GM12878 (cell line): ENCODE measurements at regions not wholly inside any gene's neighbourhood (a gene's known extent, or its start where the extent isn't known, plus 50 kb on each side); places are given as distances from the start of the nearest gene placed in this dataset.

Experiments
- ATAC-seq: fragments of 200-7000 bp; cut with Tn5 transposase; 3 replicates; pipeline ENCODE4 v1.9.1; 2020; ENCODE audit warnings: mild to moderate bottlenecking, moderate library complexity
- BruUV-seq: library from RNA; stranded (reverse); fragments of 400-500 nt; replicated peaks from 2 replicates; lab custom pipeline; 2021; lab: Mats Ljungman, UMichigan
- CTCF ChIA-PET: fragments of 300-600 bp; sonication (Branson Sonifier 250); formaldehyde crosslinking; extraction: SDS; loops from one replicate; lab custom pipeline; 2021; ENCODE audit warnings: inconsistent platforms; lab: Yijun Ruan, JAX
- POLR2A ChIA-PET: fragments of 350-600 bp; formaldehyde crosslinking; extraction: SDS; loops from one replicate; lab custom pipeline; 2021; ENCODE audit warnings: inconsistent platforms; lab: Charles Lee
- RAD21 ChIA-PET: fragments of 300-600 bp; sonication (Branson Sonifier 250); formaldehyde crosslinking; loops from one replicate; lab custom pipeline; 2023; ENCODE audit warnings: antibody characterized with exemption; ENCODE audit not compliant: unreplicated experiment; lab: Charles Lee
- SMC1A ChIA-PET: fragments of 300-600 bp; sonication (Branson Sonifier 250); formaldehyde crosslinking; loops from one replicate; lab custom pipeline; 2023; ENCODE audit not compliant: unreplicated experiment, uncharacterized antibody; lab: Charles Lee
- DNase-seq: peaks from one replicate; pipeline ENCODE4 v3.0.0-alpha.2; 2011; ENCODE audit warnings: low read depth, low spot score
- FAIRE-seq: peaks from 3 replicates; lab custom pipeline; 2011; peaks lifted over from hg19 to GRCh38; lab: Jason Lieb, UNC
- H2AFZ ChIP-seq: 2 replicates; pipeline ENCODE4 v1.6.0; 2011; ENCODE audit warnings: low read depth, low read length, control low read depth; ENCODE audit not compliant: control insufficient read depth
- H3K27ac ChIP-seq: 2 replicates; pipeline ENCODE4 v1.5.1; 2011; ENCODE audit warnings: control low read depth; ENCODE audit not compliant: control insufficient read depth, insufficient read depth
- H3K27me3 ChIP-seq, 2 experiments: replicated peaks in 1 of 2; 2 replicates each; pipeline versions ENCODE4 v1.6.0 to v1.6.1; 2011; ENCODE audit warnings: low read length in 1 of 2; ENCODE audit not compliant: control insufficient read depth in 2 of 2, insufficient read depth in 2 of 2
- H3K36me3 ChIP-seq, 2 experiments: 2 replicates each; pipeline ENCODE4 v1.5.1; 2011; ENCODE audit warnings: low read length in 1 of 2; ENCODE audit not compliant: control insufficient read depth in 2 of 2, insufficient read depth in 2 of 2
- H3K4me1 ChIP-seq: 2 replicates; pipeline ENCODE4 v1.6.1; 2011; ENCODE audit warnings: mild to moderate bottlenecking, low read length, moderate library complexity, mixed read lengths; ENCODE audit not compliant: control insufficient read depth, insufficient read depth
- H3K4me2 ChIP-seq: 2 replicates; pipeline ENCODE4 v1.6.0; 2011; ENCODE audit warnings: control low read depth; ENCODE audit not compliant: control insufficient read depth, insufficient read depth
- H3K4me3 ChIP-seq: fragments of 200-600 bp; sonication (generic); 2 replicates; pipeline ENCODE4 v1.5.1; 2016
- H3K79me2 ChIP-seq: 2 replicates; pipeline ENCODE4 v1.6.0; 2011; ENCODE audit warnings: low read length; ENCODE audit not compliant: control insufficient read depth, insufficient read depth
- H3K9ac ChIP-seq: 2 replicates; pipeline ENCODE4 v1.8.0; 2011; ENCODE audit warnings: low read length, control low read depth, mixed read lengths; ENCODE audit not compliant: control insufficient read depth, insufficient read depth
- H3K9me3 ChIP-seq: replicated peaks from 3 replicates; pipeline ENCODE4 v1.5.1; 2011; ENCODE audit warnings: mild to moderate bottlenecking, low read length; ENCODE audit not compliant: control insufficient read depth, insufficient read depth
- H4K20me1 ChIP-seq: 2 replicates; pipeline ENCODE4 v1.6.0; 2011; ENCODE audit not compliant: control insufficient read depth, insufficient read depth
- CBX5 ChIP-seq: sonication (generic); IDR thresholded peaks from 2 replicates; pipeline ENCODE4 v1.6.1; 2016; ENCODE audit warnings: low read depth, moderate library complexity, mild to moderate bottlenecking, inconsistent platforms
- EED ChIP-seq: sonication (generic); IDR thresholded peaks from 2 replicates; pipeline ENCODE4 v1.6.1; 2016; ENCODE audit warnings: antibody characterized with exemption, low read depth
- HDGF ChIP-seq: fragments of 450-650 bp; IDR thresholded peaks from 2 replicates; pipeline ENCODE4 v1.6.1; 2016; ENCODE audit warnings: antibody characterized with exemption
- SIX5 ChIP-seq: IDR thresholded peaks from 2 replicates; pipeline ENCODE4 v1.6.1; 2011; ENCODE audit warnings: mild to moderate bottlenecking, low read depth, low read length, moderate library complexity; ENCODE audit not compliant: severe bottlenecking
- SPI1 ChIP-seq: IDR thresholded peaks from 2 replicates; pipeline ENCODE4 v1.6.1; 2011; ENCODE audit warnings: low read depth, mild to moderate bottlenecking, low read length, moderate library complexity, borderline replicate concordance; ENCODE audit not compliant: insufficient read depth
- TCF3 ChIP-seq: IDR thresholded peaks from 2 replicates; pipeline ENCODE4 v1.6.1; 2012; ENCODE audit warnings: low read depth, mild to moderate bottlenecking, low read length, borderline replicate concordance; ENCODE audit not compliant: insufficient read depth
- ZNF622 ChIP-seq: fragments of 450-650 bp; IDR thresholded peaks from 2 replicates; pipeline ENCODE4 v1.6.1; 2017; ENCODE audit warnings: mild to moderate bottlenecking, inconsistent platforms
- WGBS: methylation state at CpG from one replicate; pipeline ENCODE4 v1.1.6; 2016; ENCODE audit warnings: low lambda C conversion rate; ENCODE audit not compliant: insufficient replicate concordance, insufficient coverage; ENCODE audit errors: missing lambda C conversion rate; 5-methylcytosine and 5-hydroxymethylcytosine counted together
- in situ Hi-C: fragments of 300-500 bp; cut with MboI; formaldehyde crosslinking; loops from 9 replicates; pipeline ENCODE4 v1.14.3; 2018; ENCODE audit warnings: mixed read lengths
- intact Hi-C: fragments of 100-400 bp; cut with micrococcal nuclease; formaldehyde crosslinking; loops from one replicate; pipeline ENCODE4 v1.14.2; 2022; ENCODE audit not compliant: unreplicated experiment
- TF ChIP-seq, protein P1 (sequence below): IDR thresholded peaks from 2 replicates; pipeline ENCODE4 v1.6.1; 2012; ENCODE audit warnings: low read depth, low read length, improper control_type of control experiment
- TF ChIP-seq, protein P2 (sequence below): fragments of 450-650 bp; conservative IDR thresholded peaks from 2 replicates; pipeline ENCODE4 v1.6.1; 2017; ENCODE audit warnings: mild to moderate bottlenecking, moderate library complexity
- TF ChIP-seq, protein P3 (sequence below): IDR thresholded peaks from 2 replicates; pipeline ENCODE4 v1.6.1; 2012; ENCODE audit warnings: low read depth, low read length, improper control_type of control experiment
- TF ChIP-seq, protein P4 (sequence below): IDR thresholded peaks from 2 replicates; pipeline ENCODE4 v1.6.1; 2012; ENCODE audit warnings: mild to moderate bottlenecking, low read depth, low read length
- TF ChIP-seq, protein P5 (sequence below): fragments of 150-350 bp; IDR thresholded peaks from 2 replicates; pipeline ENCODE4 v1.6.1; 2014; ENCODE audit warnings: mild to moderate bottlenecking, low read depth, low read length
- TF ChIP-seq, protein P6 (sequence below): IDR thresholded peaks from 2 replicates; pipeline ENCODE4 v1.6.1; 2011; ENCODE audit warnings: mild to moderate bottlenecking, low read depth, low read length, moderate library complexity; ENCODE audit not compliant: insufficient replicate concordance

DNA sequence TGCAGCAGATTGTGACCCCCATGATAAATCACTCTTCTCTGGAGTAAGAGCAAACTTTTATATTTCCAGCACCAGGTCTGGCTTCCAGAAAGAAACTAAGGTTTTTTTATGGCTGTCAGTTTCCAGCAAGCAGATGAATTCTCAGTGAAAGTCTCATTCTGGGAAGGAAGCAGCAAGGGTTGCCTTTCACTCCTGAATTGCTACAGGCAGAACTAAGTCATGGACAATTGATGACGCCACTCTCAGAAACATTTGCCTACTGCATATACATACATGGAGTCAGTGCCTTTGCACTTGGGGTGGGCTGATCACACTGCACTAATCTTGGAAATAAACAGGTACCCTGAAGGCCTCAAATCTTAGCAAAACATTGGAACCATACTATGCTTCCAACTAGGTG, 80.0 kb downstream of the IL21 start (continued):
- TF ChIP-seq, protein P1, sequence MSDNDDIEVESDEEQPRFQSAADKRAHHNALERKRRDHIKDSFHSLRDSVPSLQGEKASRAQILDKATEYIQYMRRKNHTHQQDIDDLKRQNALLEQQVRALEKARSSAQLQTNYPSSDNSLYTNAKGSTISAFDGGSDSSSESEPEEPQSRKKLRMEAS, result no peak
- no peak for TF ChIP-seq CBX5
- no peak for TF ChIP-seq HDGF
- TF ChIP-seq EED, result no peak

DNA sequence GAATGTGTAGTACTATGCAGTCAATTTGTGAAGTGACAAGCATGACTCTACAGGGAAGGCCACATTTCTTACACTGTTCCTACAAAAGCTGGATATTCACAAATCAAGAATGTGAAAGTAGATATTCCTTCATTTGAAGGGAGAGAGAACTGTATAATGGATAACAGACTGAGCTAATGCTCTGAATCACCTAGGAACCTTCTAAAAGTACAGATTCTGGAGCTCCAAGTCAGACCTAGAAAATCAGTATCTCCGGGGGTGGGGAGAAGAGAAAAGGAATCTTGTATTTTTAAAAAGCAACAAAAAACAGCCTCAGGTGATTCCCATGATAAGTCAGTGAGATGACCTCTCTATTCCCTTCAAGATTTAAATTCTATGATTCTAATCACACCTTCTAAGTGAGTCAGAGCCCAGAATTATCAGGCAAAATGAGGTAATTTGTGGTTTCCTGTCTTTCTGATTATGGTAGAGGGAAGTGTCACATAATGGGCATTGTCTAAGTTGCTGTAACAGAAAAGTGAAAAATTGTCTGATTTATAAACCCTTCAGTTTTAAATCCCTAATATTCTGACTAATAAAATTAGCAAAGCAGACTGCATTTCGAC, 80.9 kb downstream of the IL21 start:
- SMC1A ChIA-PET, result no interaction called here
- RAD21 ChIA-PET, result no interaction called here
- Histone ChIP-seq H3K79me2 (no peaks in the 10 kb centered on the region), H3K36me3 (no peaks in the 10 kb centered on the region), H3K27me3 (no peaks in the 10 kb centered on the region), H3K4me1 (peaks cover 15% of the 10 kb centered on the region), H4K20me1 (no peaks in the 10 kb centered on the region), H3K9me3 (no peaks in the 10 kb centered on the region; the same call in 2 of the 3 replicates), H3K9ac (no peak overlapping the region), H3K27ac (no peak overlapping the region), H2AFZ (no peak overlapping the region), H3K4me3 (no peak overlapping the region), H3K4me2 (no peak overlapping the region)
- peak; percentile 58 for ATAC-seq
- CTCF ChIA-PET, result no interaction called here
- no peak for FAIRE-seq
- POLR2A ChIA-PET, result no interaction called here
- intact Hi-C loops (no loop called here), in situ Hi-C loops (no loop called here)
- DNase-seq, result no peak
- BruUV-seq, result no TSS peak
- WGBS, result 31% methylated on average over 2 of the region's 2 CpGs
- TF ChIP-seq TCF3 (no peak), SIX5 (no peak), ZNF622 (no peak), SPI1 (no peak)
- TF ChIP-seq, protein P2, sequence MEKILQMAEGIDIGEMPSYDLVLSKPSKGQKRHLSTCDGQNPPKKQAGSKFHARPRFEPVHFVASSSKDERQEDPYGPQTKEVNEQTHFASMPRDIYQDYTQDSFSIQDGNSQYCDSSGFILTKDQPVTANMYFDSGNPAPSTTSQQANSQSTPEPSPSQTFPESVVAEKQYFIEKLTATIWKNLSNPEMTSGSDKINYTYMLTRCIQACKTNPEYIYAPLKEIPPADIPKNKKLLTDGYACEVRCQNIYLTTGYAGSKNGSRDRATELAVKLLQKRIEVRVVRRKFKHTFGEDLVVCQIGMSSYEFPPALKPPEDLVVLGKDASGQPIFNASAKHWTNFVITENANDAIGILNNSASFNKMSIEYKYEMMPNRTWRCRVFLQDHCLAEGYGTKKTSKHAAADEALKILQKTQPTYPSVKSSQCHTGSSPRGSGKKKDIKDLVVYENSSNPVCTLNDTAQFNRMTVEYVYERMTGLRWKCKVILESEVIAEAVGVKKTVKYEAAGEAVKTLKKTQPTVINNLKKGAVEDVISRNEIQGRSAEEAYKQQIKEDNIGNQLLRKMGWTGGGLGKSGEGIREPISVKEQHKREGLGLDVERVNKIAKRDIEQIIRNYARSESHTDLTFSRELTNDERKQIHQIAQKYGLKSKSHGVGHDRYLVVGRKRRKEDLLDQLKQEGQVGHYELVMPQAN, result no peak
- TF ChIP-seq, protein P3, sequence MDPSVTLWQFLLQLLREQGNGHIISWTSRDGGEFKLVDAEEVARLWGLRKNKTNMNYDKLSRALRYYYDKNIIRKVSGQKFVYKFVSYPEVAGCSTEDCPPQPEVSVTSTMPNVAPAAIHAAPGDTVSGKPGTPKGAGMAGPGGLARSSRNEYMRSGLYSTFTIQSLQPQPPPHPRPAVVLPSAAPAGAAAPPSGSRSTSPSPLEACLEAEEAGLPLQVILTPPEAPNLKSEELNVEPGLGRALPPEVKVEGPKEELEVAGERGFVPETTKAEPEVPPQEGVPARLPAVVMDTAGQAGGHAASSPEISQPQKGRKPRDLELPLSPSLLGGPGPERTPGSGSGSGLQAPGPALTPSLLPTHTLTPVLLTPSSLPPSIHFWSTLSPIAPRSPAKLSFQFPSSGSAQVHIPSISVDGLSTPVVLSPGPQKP, result no peak
- TF ChIP-seq, protein P4, sequence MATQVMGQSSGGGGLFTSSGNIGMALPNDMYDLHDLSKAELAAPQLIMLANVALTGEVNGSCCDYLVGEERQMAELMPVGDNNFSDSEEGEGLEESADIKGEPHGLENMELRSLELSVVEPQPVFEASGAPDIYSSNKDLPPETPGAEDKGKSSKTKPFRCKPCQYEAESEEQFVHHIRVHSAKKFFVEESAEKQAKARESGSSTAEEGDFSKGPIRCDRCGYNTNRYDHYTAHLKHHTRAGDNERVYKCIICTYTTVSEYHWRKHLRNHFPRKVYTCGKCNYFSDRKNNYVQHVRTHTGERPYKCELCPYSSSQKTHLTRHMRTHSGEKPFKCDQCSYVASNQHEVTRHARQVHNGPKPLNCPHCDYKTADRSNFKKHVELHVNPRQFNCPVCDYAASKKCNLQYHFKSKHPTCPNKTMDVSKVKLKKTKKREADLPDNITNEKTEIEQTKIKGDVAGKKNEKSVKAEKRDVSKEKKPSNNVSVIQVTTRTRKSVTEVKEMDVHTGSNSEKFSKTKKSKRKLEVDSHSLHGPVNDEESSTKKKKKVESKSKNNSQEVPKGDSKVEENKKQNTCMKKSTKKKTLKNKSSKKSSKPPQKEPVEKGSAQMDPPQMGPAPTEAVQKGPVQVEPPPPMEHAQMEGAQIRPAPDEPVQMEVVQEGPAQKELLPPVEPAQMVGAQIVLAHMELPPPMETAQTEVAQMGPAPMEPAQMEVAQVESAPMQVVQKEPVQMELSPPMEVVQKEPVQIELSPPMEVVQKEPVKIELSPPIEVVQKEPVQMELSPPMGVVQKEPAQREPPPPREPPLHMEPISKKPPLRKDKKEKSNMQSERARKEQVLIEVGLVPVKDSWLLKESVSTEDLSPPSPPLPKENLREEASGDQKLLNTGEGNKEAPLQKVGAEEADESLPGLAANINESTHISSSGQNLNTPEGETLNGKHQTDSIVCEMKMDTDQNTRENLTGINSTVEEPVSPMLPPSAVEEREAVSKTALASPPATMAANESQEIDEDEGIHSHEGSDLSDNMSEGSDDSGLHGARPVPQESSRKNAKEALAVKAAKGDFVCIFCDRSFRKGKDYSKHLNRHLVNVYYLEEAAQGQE, result no peak
- TF ChIP-seq, protein P5, sequence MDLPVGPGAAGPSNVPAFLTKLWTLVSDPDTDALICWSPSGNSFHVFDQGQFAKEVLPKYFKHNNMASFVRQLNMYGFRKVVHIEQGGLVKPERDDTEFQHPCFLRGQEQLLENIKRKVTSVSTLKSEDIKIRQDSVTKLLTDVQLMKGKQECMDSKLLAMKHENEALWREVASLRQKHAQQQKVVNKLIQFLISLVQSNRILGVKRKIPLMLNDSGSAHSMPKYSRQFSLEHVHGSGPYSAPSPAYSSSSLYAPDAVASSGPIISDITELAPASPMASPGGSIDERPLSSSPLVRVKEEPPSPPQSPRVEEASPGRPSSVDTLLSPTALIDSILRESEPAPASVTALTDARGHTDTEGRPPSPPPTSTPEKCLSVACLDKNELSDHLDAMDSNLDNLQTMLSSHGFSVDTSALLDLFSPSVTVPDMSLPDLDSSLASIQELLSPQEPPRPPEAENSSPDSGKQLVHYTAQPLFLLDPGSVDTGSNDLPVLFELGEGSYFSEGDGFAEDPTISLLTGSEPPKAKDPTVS, result no peak
- TF ChIP-seq, protein P6, sequence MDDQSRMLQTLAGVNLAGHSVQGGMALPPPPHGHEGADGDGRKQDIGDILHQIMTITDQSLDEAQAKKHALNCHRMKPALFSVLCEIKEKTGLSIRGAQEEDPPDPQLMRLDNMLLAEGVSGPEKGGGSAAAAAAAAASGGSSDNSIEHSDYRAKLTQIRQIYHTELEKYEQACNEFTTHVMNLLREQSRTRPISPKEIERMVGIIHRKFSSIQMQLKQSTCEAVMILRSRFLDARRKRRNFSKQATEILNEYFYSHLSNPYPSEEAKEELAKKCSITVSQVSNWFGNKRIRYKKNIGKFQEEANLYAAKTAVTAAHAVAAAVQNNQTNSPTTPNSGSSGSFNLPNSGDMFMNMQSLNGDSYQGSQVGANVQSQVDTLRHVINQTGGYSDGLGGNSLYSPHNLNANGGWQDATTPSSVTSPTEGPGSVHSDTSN, result no peak
